HFFc6 (cell line): ENCODE measurements at regions not wholly inside any gene's neighbourhood (a gene's known extent, or its start where the extent isn't known, plus 50 kb on each side); places are given as distances from the start of the nearest gene placed in this dataset.

Experiments
- DNase-seq: peaks from one replicate; pipeline ENCODE4 v3.0.0-alpha.2; 2018
- H3K27ac Mint-ChIP-seq: 2 replicates; pipeline ENCODE4 v1.8.0; 2020; ENCODE audit warnings: mild to moderate bottlenecking, mixed read lengths
- H3K27me3 Mint-ChIP-seq: 2 replicates; pipeline ENCODE4 v1.8.0; 2021; ENCODE audit warnings: mild to moderate bottlenecking, moderate library complexity, mixed read lengths; ENCODE audit not compliant: insufficient read depth
- H3K36me3 Mint-ChIP-seq: 2 replicates; pipeline ENCODE4 v1.8.0; 2021; ENCODE audit warnings: low read depth, mixed read lengths
- H3K4me1 Mint-ChIP-seq: 2 replicates; pipeline ENCODE4 v1.8.0; 2020; ENCODE audit warnings: low read depth, mixed read lengths
- H3K4me3 Mint-ChIP-seq: 2 replicates; pipeline ENCODE4 v1.8.0; 2020; ENCODE audit warnings: mild to moderate bottlenecking, moderate library complexity, mixed read lengths
- H3K9me3 Mint-ChIP-seq: 2 replicates; pipeline ENCODE4 v1.8.0; 2020; ENCODE audit warnings: mild to moderate bottlenecking, mixed read lengths
- CTCF ChIP-seq: fragments of 200-600 bp; sonication (generic); IDR thresholded peaks from 2 replicates; pipeline ENCODE4 v1.5.0; 2021; ENCODE audit warnings: antibody characterized with exemption, mild to moderate bottlenecking

GRCh38 chr14:39859314-39859713 lies 427.1 kb upstream of the FBXO33 start:
- Mint-ChIP-seq H3K4me1 (no peaks in the 10 kb centered on the region), H3K27me3 (no peaks in the 10 kb centered on the region), H3K9me3 (peaks cover 41% of the 10 kb centered on the region), H3K4me3 (no peak overlapping the region), H3K27ac (no peak overlapping the region), H3K36me3 (no peaks in the 10 kb centered on the region)
- no peak for DNase-seq
- no peak for TF ChIP-seq CTCF

GRCh38 chr14:39857376-39858055 lies 425.3 kb upstream of the FBXO33 start:
- no peak for TF ChIP-seq CTCF
- Mint-ChIP-seq H3K27me3 (no peaks in the 10 kb centered on the region), H3K4me3 (no peak overlapping the region), H3K36me3 (no peaks in the 10 kb centered on the region), H3K4me1 (no peaks in the 10 kb centered on the region), H3K9me3 (peaks cover 44% of the 10 kb centered on the region), H3K27ac (no peak overlapping the region)
- no peak for DNase-seq

- no peaks in the 10 kb centered on the region for H3K27me3 Mint-ChIP-seq
- H3K27ac Mint-ChIP-seq: no peak overlapping the region
- TF ChIP-seq CTCF: no peak
- no peak for DNase-seq
- H3K4me1 Mint-ChIP-seq: no peaks in the 10 kb centered on the region
- no peaks in the 10 kb centered on the region for H3K36me3 Mint-ChIP-seq
- H3K9me3 Mint-ChIP-seq: peaks cover 54% of the 10 kb centered on the region
- H3K4me3 Mint-ChIP-seq: no peak overlapping the region
Measured at GRCh38 chr14:39853441-39853840, 421.2 kb upstream of the FBXO33 start.

GRCh38 chr14:39851202-39851601 lies 419.0 kb upstream of the FBXO33 start:
- Mint-ChIP-seq H3K4me3 (no peak overlapping the region), H3K27me3 (no peaks in the 10 kb centered on the region), H3K36me3 (no peaks in the 10 kb centered on the region), H3K9me3 (peaks cover 53% of the 10 kb centered on the region), H3K4me1 (no peaks in the 10 kb centered on the region), H3K27ac (no peak overlapping the region)
- DNase-seq: no peak
- TF ChIP-seq CTCF: no peak

- peaks cover 37% of the 10 kb centered on the region for H3K9me3 Mint-ChIP-seq
- H3K27ac Mint-ChIP-seq: no peak overlapping the region
- H3K4me3 Mint-ChIP-seq: no peak overlapping the region
- no peak for TF ChIP-seq CTCF
- H3K27me3 Mint-ChIP-seq: no peaks in the 10 kb centered on the region
- H3K36me3 Mint-ChIP-seq: no peaks in the 10 kb centered on the region
- no peak for DNase-seq
- no peaks in the 10 kb centered on the region for H3K4me1 Mint-ChIP-seq
Measured at GRCh38 chr14:39847852-39848251, 415.6 kb upstream of the FBXO33 start.

- TF ChIP-seq CTCF: no peak
- Mint-ChIP-seq H3K27ac (no peak overlapping the region), H3K27me3 (no peaks in the 10 kb centered on the region), H3K4me1 (no peaks in the 10 kb centered on the region), H3K36me3 (no peaks in the 10 kb centered on the region), H3K4me3 (no peak overlapping the region), H3K9me3 (peaks cover 37% of the 10 kb centered on the region)
- no peak for DNase-seq
Measured at GRCh38 chr14:39847194-39847593, 415.0 kb upstream of the FBXO33 start.
